GM18907 (cell line): ENCODE measurements at regions not wholly inside any gene's neighbourhood (a gene's known extent, or its start where the extent isn't known, plus 50 kb on each side); places are given as distances from the start of the nearest gene placed in this dataset.
"Not testable (repeated sequence)": the region's sequence is repeated elsewhere in the genome, so short reads cannot be mapped to it uniquely, and the experiment has no call there.

Experiments used
- ATAC-seq: cut with Tn5 transposase; IDR thresholded peaks from one replicate; pipeline ENCODE4 v1.9.1; 2021; ENCODE audit warnings: mild to moderate bottlenecking, moderate library complexity; ENCODE audit not compliant: unreplicated experiment

DNA sequence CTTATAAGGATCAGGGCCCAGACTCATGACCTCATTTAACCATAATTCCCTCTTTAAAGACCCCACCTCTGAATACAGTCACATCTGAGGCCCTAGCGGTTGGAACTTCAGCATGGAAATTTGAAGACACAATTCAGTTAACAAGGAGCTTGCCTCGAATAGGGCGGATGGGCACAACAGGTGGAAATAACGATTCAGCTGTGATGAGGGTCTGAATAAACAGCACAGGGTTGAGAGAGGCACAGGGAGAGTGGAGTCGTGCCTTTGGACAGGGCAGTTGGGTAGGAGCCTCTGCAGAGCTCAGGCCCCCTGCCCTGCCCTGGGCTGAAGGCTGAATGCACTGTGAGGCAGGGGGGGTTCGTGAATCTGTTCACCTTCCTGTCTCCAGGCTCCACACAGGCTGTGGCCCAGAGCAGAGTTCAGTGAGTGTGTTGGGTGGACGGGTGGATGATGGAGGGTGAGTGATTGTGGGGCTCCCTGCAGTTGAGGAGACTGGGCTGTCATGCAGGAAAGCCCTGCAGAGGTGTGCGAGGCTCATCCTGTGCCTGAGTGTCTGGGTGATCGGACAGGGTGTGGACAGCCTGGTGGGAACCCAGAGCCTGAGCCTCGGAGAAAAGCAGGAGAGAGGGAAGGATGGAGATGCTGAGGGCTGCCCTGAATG, 243.1 kb downstream of the FOXD2 start:
- no peak for ATAC-seq

DNA sequence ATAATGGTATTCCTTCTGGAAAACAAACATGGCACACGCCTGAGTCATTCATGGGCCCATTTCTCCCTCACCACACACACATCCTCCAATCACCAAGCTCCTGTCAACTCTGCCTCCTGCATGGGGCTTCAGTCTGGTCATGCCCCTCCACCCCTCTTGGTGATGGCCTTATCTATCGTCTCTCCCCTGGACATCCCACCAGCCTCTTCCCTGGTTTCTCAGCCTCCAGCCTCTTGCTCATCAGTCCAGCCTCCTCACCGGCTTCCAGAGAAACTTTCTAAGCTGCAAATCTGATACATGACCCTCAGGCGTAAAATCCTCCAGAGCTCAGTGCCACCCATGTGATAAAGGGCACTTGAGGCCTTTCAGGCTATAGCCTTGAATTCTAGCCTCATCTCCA, 243.9 kb downstream of the FOXD2 start:
- no peak for ATAC-seq

DNA sequence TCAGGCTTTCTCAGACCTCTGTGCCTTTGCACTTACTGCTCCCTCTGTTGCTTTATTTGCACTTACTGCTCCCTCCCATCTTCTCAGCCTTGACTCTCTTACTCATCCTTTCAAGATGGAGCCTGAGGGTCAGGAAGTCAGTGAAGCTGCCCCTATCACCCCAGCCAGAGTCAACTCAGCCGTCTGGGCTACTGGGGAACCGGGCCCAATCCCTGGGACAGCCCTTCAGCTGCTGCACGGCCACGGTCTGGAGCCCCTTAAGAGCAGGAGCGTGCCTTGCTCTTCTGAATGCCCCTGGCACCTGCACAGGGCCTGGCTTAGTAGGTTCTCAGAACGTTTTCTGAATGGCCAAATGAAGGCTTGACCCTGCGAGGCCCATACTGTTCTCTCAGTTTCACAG, 244.4 kb downstream of the FOXD2 start:
- no peak for ATAC-seq

DNA sequence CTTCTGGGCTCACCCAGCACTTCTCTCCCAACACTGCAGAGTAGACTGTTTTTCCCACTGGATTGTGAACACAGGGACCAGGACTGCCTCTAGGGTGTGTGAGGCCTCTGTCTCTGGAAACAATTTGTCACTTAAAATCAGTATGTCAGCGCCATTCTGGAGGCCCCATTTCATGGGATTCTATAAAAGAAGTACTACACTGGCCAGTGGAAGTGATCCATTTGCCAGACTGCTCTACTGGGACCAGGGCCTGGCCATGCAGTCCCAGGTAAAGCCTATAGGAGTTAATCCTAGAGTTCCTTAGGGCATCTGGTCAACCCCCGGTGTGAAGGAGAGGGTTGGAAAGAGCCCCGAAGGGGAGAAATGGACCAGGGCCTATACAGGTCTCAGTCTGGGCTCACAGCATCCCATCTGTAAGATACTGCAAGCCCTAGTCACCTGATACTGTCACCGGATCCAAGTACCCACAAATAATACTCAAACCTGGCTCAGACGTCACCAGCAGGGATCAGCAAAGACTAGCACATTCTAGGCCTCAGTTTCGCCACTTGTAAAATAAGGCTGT, 245.0 kb downstream of the FOXD2 start:
- no peak for ATAC-seq

DNA sequence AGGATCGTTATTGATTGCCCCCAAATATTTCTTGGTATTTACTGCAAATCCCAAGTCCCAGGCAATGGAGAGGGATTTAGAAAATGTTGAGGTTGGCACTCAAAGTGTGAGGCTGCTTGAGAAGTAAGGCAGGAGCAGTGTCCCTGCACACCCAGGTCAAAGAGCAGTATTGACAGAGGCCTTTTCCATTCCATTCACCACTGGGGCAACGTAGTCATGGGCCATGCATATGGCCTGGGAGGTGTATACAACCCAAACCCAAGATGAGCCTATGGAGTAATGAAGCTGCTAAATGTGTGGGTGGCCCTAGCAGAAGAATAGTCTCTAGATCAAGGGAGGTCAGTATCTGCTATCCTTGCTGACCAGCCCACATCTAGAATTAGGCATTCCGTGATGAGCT, 245.6 kb downstream of the FOXD2 start:
- ATAC-seq, result no peak

DNA sequence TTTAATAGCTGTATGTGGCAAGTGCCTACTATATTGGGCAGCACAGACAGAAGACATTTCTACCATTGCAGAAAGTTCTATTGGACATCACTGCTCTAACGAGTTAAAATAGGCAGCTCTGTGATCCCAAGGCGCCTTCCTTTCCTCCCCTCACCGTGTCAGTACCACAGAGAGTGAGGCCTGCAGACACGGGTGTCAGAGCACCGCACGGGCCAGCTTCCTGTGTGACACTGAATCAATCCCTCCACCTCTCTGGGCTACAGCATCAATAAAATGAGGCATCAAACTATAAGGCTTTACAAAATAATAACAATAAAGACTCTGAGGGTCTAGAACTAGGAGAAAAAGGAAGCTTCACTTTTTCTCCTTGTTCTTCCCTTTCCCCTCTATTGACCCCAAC, 246.7 kb downstream of the FOXD2 start:
- no peak for ATAC-seq

DNA sequence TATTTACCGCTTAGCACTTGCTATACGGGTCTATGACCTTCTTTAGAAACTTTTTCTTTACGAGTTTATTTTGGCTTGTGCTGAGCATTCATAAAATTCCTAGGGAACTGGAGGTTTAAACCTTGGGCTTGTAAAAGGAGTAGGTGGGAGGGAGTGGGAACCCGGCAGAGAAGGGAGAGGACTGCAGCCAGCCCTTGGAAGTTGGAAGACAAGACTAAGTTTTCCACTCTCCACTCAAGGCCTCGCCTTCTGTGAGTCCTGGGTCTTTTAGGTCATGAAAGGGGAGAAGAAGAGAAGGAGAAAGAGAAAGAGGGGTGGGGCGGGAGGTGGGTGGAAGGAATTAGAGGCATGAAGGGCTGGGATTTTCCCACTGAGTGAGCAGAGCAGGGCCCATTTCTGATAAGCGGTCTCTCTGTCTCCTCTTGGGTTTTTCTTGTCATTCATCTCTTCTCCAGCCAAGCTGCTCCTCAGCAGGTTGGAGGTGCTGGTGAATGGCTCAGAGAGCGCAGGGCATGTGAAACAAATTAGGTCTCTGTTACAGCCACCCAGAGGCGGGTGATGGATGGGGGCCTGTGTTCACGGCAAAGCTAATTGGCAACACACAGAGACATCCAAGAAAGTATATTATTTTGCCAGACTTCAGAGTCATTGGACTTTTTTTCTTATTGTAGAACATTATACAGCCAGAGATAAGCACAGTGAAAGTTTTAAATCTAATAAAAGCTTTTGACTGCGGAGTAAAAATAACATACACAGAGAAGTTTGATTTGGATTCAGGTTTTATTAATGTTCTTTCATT, 247.3 kb downstream of the FOXD2 start:
- ATAC-seq, result no peak

DNA sequence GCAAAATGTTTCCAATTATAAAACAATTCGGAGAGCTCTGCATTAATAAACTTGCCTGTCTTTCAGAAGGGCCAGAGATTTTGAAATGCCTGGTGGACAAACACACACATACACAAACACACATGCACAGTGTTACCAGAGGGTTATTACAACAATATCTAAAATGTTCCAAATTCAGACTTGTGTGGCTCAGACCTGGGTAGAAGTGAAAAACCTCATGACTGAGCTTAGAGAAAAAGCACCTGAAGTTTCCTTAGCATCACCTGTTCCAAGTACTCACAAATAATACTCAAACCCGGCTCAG, 247.9 kb downstream of the FOXD2 start:
- no peak for ATAC-seq

DNA sequence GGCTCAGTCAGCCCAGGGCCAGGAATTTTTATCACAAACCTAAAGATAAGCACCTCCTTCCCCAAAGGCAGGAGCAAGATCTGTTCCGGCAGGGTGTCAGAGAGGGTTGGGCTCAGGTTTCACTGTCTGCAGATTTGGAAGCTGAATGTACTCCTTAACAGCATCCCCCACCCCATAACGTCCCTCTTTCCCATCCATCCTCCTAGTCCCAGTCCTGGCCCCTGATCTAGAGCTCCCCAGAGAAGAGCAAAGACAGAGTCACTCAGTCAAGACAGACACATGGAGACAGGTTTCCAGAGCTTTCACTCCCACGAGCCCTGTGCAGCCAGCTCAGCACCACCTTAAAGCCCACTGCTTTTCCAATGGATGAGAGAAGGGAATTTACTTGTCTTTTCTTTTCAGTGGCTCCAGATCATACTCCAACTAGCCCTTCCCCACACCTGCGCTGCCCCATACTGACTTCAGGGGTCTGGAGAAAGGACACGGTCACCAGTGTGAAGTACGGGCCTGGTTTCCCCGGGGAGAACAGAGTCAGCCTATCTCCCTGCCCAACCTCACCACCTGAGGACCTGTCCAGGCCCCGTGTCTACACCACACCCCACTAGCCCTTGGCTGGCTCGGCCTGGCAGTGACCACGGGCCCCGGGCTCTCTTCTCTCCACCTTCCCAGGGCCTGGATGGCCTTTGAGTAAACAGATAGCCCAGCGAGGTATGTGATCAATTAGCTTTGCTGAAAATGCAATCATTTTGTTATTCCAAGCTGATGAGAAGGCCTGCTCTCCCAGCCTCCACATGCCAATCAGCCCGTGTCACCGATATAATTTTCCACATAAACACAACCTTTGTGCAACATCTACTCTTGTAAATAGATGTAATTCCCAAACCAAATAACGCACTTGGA, 249.1 kb downstream of the FOXD2 start:
- no peak for ATAC-seq

DNA sequence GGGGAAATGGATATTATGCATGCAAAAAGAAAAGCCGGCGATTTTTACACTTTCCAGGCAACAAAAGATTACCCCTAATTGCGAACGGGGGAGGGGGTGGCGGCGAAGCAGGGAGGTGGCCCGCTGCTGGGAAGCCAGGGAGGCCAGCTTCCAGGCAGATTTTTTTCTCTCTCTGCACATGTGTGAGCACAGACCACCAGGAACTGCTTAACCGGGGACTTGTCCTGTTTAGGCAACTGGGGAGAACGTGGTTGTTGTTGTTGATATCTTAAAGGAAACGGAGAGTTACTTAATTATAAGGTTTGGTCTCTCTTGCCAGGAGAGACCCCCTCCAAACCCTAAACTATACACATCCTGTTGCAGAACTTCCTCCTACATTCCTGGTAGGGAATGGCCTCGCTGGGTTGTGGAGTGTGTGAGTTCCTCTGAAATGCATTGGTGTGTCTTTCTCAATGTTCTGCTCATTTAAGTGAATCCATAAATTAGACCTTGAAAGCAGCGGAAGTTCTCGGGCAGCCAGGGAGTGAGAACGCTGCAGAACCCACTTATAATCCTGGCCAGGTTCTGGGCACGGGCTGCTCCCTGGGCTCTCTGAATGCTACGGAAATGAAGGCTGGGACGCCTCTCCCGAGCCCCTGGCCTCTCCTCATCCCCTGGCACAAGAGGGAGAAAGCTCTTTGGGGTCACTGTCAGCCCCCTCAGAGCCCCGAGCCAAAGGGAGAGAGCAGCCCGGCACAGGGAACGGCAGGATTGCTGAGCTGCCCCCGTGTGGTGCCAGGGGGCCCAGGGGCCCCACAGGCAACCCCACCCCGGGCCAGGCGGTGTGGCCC, 250.0 kb downstream of the FOXD2 start:
- no peak for ATAC-seq

DNA sequence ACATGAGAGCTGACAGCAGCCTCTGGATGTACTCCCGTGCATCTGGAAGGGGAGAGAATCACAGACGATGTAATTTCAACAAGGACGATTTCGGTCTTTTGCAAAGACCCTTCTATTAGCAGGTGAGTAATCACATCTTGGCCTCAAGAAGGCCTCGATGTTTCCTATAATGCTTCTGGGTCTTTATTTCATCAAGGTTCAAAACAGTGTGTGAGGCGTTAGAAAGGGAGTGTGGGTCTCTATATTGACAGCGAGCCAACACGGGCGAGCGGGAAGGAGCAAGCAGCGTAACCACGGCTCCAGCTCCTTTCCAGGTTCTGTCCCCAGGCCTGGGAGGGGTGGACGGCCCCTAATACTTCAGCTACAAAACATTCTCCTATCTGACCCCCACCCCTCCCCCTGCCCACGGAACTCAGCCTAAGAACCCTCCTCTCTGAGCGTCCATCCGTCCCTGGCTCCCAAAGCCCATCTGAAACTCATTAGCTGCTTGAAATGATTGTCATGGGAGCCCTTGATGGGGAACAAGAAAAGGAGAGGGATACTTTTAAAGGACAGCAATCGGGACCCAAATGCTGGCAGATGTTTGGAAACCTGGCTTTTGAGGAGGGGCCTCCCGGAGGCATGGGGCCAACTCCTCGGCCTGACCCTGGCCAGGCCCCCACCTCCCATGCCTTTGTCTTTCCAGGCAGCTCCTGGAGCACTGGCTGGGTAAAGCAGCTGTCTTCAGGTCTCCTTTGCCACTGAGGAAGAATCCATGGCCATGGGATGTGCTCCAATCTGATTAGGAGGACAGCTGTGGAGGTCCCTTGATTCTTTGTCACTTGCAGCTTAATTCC, 250.8 kb downstream of the FOXD2 start:
- no peak for ATAC-seq

DNA sequence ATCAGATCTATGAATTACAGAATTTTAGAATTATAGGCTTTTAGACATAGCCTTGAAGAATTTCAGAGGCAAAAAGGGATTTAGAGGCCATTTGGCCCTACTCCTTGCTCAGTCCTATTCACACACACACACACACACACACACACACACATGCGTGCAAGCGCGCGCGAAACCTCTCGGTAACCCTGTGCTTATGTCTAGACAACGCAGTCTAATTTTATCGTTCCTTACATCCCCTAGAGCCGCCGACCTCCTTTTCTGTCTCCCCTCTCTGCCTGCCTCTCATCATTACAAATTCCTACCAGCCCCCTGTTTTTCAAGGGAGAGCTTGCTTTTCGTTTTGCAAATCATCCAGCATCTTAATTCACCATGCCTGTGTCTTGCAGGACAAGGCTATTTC, 252.1 kb downstream of the FOXD2 start:
- ATAC-seq, result no peak

DNA sequence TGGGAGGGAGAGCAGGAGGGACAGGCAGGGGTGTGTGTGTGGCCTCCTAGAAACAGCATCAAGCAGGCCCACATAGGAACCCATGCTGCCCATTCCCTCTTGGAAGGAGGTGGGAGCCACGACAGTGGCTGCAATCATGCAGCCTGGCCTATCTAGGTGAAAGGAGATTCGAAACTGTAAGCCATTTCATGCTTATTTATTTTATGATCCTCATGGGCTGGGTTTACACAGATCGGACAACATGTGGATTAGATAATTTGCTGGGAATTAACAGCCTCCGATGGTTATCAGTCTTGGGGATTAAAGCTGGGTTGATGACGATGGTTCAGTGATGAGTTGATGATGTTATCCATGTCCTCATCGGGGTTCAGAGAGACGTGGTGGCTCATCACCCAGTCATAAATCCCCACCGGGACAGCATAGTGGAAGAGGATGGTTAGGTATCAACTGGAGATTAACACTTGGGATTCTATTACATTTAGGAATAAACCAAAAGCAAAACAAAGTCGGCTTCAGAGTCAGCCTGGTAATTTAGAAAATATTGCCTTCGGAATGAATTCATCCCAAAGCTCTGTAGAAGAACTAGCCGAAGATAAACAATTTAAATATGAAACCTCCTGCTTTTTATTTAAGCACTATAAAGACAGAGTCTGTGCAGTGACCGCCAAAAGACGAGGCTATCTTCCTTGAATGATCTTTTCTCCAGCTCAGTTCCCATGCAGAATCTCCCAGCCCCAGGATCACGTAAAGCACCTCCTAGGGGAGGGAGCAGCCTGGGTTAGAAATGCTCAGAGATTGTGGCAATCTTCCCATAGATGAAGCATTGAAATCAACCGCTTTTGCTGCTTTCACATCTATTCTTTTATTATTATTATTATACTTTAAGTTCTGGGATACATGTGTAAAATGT, 252.8 kb downstream of the FOXD2 start:
- no peak for ATAC-seq

DNA sequence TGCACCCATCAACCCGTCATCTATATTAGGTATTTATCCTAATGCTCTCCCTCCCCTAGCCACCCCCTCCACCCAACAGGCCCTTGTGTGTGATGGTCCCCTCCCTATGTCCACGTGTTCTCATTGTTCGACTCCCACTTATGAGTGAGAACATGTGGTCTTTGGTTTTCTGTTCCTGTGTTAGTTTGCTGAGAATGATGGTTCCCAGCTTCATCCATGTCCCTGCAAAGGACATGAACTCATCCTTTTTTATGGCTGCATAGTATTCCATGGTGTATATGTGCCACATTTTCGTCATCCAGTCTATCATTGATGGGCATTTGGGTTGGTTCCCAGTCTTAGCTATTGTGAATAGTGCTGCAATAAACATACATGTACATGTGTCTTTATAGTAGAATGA, 253.4 kb downstream of the FOXD2 start:
- not testable (repeated sequence) for ATAC-seq

DNA sequence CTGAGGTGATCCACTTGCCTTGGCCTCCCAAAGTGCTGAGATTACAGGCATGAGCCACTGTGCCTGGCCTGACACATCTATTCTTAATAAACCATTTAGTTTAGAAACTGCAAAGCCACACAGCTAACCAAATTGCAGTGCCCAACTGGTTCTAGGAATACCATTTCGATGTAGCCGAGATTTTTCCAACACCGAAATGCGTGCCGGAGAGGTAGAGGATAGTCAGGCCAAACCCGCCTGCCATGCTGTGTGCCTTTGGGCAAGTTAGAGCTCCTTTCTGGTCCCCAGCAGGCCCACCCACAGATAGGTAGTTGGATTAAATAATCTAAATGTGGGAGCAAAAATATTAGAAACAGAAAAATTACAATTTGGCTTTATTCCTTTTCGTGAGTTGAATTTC, 254.4 kb downstream of the FOXD2 start:
- no peak for ATAC-seq

DNA sequence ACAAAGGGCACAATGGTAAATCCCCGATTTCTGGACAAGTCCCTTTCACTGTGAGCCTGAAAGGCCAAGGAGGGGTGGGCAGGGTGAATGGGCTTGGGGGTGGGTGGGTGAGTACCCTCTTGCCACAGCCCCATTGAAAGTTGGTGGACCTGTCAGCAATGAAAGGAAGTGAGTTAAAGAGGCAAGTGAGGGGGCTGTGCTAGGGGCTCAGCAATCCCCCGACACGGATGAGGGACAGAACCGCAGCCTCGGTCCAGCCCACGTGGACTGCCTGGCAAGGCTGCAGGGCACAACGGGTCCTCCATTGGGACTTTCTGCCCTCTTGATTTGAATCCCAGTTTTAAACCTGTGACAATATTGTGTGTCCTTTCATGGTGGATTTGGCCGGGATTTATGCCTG, 255.3 kb downstream of the FOXD2 start:
- ATAC-seq, result no peak

DNA sequence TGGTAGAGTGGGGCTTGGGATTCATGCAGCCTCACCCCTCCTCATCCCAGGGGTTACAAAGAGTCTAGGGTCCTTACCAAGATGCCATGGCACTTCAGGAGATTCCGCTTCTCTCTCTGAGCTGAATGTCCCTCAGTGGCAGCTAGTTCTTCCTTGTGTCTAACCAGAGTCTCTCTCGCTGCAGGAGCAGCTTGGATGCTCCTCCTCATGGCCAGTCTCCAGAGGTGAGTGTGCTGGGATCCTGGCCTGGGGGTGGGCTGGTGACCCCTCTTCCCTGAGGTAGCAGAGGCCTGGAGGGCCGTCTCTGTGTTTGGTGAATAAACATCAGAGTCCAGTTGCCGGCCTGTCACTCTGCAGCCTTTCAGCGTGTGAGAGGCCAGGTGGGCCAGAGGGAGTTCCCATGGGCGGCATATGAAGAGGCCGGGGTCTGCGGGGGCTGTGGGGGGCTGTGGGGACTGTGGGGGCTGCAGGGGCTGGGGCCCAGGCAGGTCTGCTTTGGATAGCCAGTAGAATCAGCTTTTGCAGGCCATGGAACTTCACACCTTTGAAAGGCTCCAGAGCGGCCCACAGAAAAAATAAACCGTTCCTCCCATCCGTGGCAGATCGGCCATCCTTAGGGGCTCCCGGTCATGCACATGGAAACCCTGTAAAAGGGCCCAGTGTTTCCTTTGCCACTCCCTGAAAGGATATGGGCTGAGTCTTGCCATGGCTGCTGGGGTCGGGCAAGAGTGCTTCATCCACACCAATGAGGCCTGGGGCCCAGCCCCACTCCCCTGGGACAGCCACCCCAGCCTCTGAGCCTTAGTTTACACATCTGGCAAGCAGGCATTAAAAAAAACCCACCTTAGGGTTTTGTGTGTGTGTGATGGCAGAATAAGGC, 256.4 kb downstream of the FOXD2 start:
- ATAC-seq, result no peak

DNA sequence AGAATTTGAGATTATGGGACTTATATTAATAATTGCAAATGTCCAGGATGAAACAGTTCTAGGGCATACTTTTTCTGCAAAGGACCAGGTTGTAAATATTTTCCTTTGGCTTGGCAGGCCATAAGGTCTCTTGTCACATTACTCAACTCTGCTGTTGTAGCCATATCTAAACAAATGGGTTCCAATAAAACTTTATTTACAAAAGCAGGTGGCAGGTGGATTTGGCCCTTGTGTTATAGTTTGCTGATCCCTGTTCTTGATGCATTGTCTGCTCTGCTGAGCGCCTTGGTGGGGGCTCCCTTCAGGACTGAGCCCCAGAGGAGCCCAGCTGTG, 258.5 kb downstream of the FOXD2 start:
- no peak for ATAC-seq
